Osteoblast (primary cell): ENCODE measurements at regions not wholly inside any gene's neighbourhood (a gene's known extent, or its start where the extent isn't known, plus 50 kb on each side); places are given as distances from the start of the nearest gene placed in this dataset.
A peak's percentile ranks its signal among the peaks of the same experiment; 100 is the strongest.

Experiments
- DNase-seq: peaks from one replicate; pipeline ENCODE4 v3.0.0; 2011; ENCODE audit warnings: low spot score, mixed read lengths; ENCODE audit not compliant: insufficient read length; ENCODE audit errors: missing footprints
- H2AFZ ChIP-seq: 2 replicates; pipeline ENCODE4 v1.6.0; 2011; ENCODE audit warnings: mild to moderate bottlenecking, low read length
- H3K27ac ChIP-seq: 2 replicates; pipeline ENCODE4 v1.5.1; 2011; ENCODE audit warnings: mild to moderate bottlenecking, low read depth, low read length, moderate library complexity
- H3K27me3 ChIP-seq: 2 replicates; pipeline ENCODE4 v1.6.0; 2012; ENCODE audit warnings: mild to moderate bottlenecking, control low read depth, inconsistent platforms, low read length, moderate library complexity; ENCODE audit not compliant: insufficient read depth
- H3K36me3 ChIP-seq: 2 replicates; pipeline ENCODE4 v1.5.1; 2011; ENCODE audit warnings: mild to moderate bottlenecking, low read length, control low read depth, moderate library complexity; ENCODE audit not compliant: insufficient read depth
- H3K4me1 ChIP-seq: 2 replicates; pipeline ENCODE4 v1.5.1; 2011; ENCODE audit warnings: mild to moderate bottlenecking, low read length, control low read depth, moderate library complexity; ENCODE audit not compliant: insufficient read depth
- H3K4me2 ChIP-seq: 2 replicates; pipeline ENCODE4 v1.6.0; 2011; ENCODE audit warnings: mild to moderate bottlenecking, low read length; ENCODE audit not compliant: insufficient read depth
- H3K4me3 ChIP-seq: fragments of 200-600 bp; sonication (generic); 3 replicates; pipeline ENCODE4 v1.5.1; 2012; ENCODE audit warnings: mild to moderate bottlenecking, low read length, inconsistent platforms; ENCODE audit not compliant: insufficient read depth
- H3K79me2 ChIP-seq: 2 replicates; pipeline ENCODE4 v1.6.0; 2012; ENCODE audit warnings: mild to moderate bottlenecking, low read length, control low read depth, inconsistent platforms; ENCODE audit not compliant: insufficient read depth
- H3K9me3 ChIP-seq: 2 replicates; pipeline ENCODE4 v1.5.1; 2011; ENCODE audit warnings: low read depth, low read length, control low read depth
- H4K20me1 ChIP-seq: 2 replicates; pipeline ENCODE4 v1.6.0; 2012; ENCODE audit warnings: mild to moderate bottlenecking, low read length, control low read depth; ENCODE audit not compliant: insufficient read depth
- CTCF ChIP-seq: IDR thresholded peaks from 2 replicates; pipeline ENCODE4 v1.5.1; 2011; ENCODE audit warnings: mild to moderate bottlenecking, low read depth, low read length, moderate library complexity; ENCODE audit errors: extremely low read depth

- Histone ChIP-seq H2AFZ (no peak overlapping the region), H3K4me3 (no peak overlapping the region), H3K27me3 (peaks cover 3% of the 10 kb centered on the region), H3K4me1 (peaks cover 32% of the 10 kb centered on the region), H3K9me3 (no peaks in the 10 kb centered on the region), H3K27ac (no peak overlapping the region), H3K79me2 (no peaks in the 10 kb centered on the region), H3K4me2 (no peak overlapping the region), H3K36me3 (no peaks in the 10 kb centered on the region), H4K20me1 (no peaks in the 10 kb centered on the region)
- DNase-seq = no peak
- no peak for TF ChIP-seq CTCF
These were observed 62.8 kb upstream of the WASF3 start for GRCh38 chr13:26494571-26495195.

GRCh38 chr13:26495750-26496149 lies 61.7 kb upstream of the WASF3 start:
- H3K79me2 ChIP-seq = no peaks in the 10 kb centered on the region
- no peaks in the 10 kb centered on the region for H4K20me1 ChIP-seq
- H3K27ac ChIP-seq = no peak overlapping the region
- no peak for TF ChIP-seq CTCF
- H3K4me2 ChIP-seq = no peak overlapping the region
- no peak overlapping the region for H2AFZ ChIP-seq
- DNase-seq = no peak
- H3K36me3 ChIP-seq = no peaks in the 10 kb centered on the region
- H3K27me3 ChIP-seq = no peaks in the 10 kb centered on the region
- H3K9me3 ChIP-seq = no peaks in the 10 kb centered on the region
- H3K4me3 ChIP-seq = no peak overlapping the region
- H3K4me1 ChIP-seq = peaks cover 32% of the 10 kb centered on the region

DNA sequence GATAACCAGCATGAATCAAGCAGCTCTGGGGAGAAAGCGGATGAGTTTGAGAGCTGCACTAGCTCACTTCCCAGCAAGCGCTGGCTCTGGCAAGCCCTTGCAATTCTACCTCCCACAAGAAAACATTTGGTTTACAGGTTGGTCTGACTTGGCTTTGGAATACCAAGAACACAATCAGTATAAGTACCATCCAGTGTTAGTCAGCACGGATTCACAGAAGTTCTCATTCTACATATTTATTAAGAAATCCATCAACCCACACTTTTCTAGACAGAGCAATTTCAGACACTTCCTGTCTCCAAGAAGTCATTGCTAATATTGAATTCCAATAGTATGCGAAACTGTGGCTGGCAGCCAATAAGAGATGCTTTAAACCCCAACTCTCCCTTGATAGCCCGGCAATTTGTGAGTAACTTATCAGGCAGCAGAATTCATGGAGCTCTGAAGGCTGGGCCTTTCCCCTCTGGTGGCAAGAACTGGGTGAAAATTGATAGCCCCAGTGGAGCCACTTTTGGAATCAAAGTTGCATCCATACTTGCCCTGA lies 59.4 kb upstream of the WASF3 start:
- Histone ChIP-seq H3K27ac (peak overlapping the region; percentile 76), H3K4me1 (peaks cover 51% of the 10 kb centered on the region), H3K36me3 (no peaks in the 10 kb centered on the region), H3K79me2 (no peaks in the 10 kb centered on the region), H3K27me3 (no peaks in the 10 kb centered on the region), H2AFZ (no peak overlapping the region), H3K9me3 (no peaks in the 10 kb centered on the region), H3K4me2 (peak overlapping the region; percentile 65), H3K4me3 (peak overlapping the region; percentile 20), H4K20me1 (no peaks in the 10 kb centered on the region)
- TF ChIP-seq CTCF = peak; percentile 6
- DNase-seq = peak; percentile 88

GRCh38 chr13:26498656-26499601 lies 58.6 kb upstream of the WASF3 start:
- TF ChIP-seq CTCF = no peak
- Histone ChIP-seq H3K27me3 (no peaks in the 10 kb centered on the region), H3K9me3 (no peaks in the 10 kb centered on the region), H3K36me3 (no peaks in the 10 kb centered on the region), H3K4me1 (peaks cover 55% of the 10 kb centered on the region), H3K4me3 (peak overlapping the region; percentile 20), H3K79me2 (no peaks in the 10 kb centered on the region), H4K20me1 (no peaks in the 10 kb centered on the region), H3K4me2 (peak overlapping the region; percentile 65), H2AFZ (peak overlapping the region; percentile 70), H3K27ac (peak overlapping the region; percentile 76)
- peak; percentile 56 for DNase-seq
